Body of pancreas (tissue), 4 donors: ENCODE measurements at regions not wholly inside any gene's neighbourhood (a gene's known extent, or its start where the extent isn't known, plus 50 kb on each side); places are given as distances from the start of the nearest gene placed in this dataset.

Experiments
- POLR2A ChIP-seq, 3 donors: fragments of 450-650 bp; IDR thresholded peaks; one replicate each; pipeline ENCODE4 v1.6.1; 2016; ENCODE audit warnings: antibody characterized with exemption in 3 of 3, mild to moderate bottlenecking in 2 of 3
- TF ChIP-seq, protein P1 (sequence below), 7 experiments: fragments of 450-650 bp in 4 of 7; fragments of 200-600 bp in 3 of 7; sonication (generic) in 3 of 7; IDR thresholded peaks; one replicate each; pipeline ENCODE4 v1.5.1; 2016 to 2019; ENCODE audit warnings: antibody characterized with exemption in 7 of 7

DNA sequence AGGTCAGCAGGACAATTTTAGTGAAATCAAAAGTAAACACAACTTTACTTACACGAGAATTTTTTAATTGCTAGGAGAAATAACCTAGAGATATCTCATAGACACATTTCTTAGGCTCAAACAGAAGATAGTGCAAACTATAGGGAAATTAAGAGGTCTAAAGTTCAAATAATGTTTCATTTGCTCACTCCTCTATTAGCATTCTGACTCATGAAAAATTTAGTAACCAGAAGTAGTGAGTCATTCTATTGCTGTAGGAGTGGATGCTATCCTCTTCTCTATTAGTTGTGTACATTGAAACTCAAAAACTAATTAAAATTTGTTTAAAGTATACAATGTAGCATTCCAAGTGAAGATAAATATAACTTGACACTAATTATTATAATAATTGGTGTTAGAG is 908.3 kb upstream of the TMEFF2 start:
- TF ChIP-seq, protein P1, sequence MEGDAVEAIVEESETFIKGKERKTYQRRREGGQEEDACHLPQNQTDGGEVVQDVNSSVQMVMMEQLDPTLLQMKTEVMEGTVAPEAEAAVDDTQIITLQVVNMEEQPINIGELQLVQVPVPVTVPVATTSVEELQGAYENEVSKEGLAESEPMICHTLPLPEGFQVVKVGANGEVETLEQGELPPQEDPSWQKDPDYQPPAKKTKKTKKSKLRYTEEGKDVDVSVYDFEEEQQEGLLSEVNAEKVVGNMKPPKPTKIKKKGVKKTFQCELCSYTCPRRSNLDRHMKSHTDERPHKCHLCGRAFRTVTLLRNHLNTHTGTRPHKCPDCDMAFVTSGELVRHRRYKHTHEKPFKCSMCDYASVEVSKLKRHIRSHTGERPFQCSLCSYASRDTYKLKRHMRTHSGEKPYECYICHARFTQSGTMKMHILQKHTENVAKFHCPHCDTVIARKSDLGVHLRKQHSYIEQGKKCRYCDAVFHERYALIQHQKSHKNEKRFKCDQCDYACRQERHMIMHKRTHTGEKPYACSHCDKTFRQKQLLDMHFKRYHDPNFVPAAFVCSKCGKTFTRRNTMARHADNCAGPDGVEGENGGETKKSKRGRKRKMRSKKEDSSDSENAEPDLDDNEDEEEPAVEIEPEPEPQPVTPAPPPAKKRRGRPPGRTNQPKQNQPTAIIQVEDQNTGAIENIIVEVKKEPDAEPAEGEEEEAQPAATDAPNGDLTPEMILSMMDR (IDR thresholded peaks at IDR 0.05), result no peak
- no peak for TF ChIP-seq POLR2A (IDR thresholded peaks at IDR 0.05)
